Astrocyte of the hippocampus (primary cell): ENCODE measurements at regions not wholly inside any gene's neighbourhood (a gene's known extent, or its start where the extent isn't known, plus 50 kb on each side); places are given as distances from the start of the nearest gene placed in this dataset.
"Not testable (repeated sequence)": the region's sequence is repeated elsewhere in the genome, so short reads cannot be mapped to it uniquely, and the experiment has no call there.

ENCODE experiments used
- DNase-seq: peaks from one replicate; pipeline ENCODE4 v3.0.0; 2011; ENCODE audit warnings: low read depth, low spot score

DNA sequence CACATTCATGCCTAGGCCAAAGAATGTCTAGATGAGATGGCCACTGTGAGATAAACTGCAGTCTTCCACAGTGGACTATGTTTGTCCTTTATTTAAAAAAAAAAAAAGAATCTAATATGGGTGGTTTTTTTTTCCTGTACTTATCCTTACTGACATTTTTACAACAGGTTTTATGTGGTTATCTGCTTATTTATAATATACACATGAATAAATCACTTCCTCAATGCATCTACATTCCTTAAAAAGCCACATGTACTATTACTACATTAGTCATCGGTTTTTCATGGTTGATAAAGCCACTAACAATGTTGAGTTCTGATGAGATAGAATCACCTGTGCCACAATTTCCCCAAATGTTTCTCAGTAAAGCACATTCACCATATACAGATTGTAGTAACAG lies 341.3 kb upstream of the THBS1 start:
- DNase-seq, result peak; percentile 58

DNA sequence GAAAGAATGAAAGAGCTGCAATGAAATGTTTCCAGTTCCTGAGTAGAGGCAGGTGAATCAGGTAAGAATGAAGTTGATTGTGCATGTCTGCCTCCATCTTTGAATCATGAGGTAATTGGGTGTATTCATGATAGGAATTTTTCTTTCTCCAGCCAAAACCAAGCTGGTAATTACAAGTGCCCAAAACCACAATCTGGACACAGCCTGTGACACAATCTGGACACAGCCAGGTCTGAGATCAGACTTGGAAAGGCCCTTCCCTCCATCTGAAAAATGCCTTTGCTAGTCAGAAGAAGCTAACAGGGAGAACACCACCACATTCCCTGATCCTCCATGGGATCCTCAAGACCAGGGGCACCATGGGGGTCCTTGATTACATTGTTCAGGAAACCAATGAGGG lies 338.5 kb upstream of the THBS1 start:
- peak; percentile 95 for DNase-seq

DNA sequence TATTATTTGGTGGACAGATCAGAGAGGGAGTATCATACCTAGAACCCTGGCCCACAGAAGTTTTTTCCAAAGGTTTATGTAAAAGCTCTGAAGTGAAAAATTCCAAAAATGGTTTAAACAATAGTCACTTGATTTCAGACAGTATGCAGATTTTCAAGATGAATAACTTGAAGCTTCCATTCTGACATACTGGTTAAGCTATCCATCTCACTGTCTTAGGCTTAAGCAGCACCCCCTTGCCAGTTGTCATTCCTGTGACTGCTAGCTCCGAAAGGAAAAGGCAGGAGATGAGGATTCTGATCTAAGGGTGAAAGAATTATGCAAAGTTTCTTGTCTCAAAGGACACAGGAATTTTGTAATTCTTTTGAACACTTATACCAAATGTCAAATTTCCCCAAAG lies 337.5 kb upstream of the THBS1 start:
- peak; percentile 66 for DNase-seq

DNA sequence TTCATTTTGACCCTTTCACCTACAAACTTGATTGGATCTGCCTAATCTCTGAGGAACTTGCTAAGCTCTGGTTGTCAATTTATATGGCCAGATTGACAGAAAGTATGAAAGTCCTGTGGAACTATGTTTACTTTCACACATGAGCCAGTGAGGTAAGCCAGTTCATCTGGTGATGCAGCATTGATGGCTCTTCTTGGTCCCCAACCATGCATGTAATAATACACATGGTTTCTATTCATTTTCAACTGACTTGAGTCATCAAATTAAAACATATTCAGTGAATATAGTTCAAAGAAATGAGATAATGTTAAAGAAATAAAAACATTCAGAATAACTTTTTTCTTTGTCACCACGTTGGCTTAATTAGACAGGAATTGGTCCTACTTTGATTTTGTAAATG lies 336.1 kb upstream of the THBS1 start:
- no peak for DNase-seq

DNA sequence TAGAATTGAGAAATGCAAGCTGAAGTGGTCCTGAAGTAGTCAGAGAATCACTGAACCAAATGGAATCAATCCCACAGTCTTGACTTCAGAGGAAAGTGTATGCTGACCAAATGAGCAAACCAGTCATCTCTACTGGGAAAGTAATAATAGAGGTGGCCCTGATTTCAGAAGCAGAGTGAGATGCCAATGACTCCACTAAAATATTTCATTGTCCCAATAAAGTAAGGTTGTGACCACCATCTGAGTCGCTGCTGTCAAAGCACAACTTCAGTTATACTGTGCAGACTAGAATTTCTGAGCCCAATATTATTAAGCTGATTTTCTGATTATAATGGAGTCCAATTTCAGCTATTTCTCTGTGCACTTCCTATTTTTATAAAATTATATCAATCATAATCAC lies 334.4 kb upstream of the THBS1 start:
- no peak for DNase-seq

DNA sequence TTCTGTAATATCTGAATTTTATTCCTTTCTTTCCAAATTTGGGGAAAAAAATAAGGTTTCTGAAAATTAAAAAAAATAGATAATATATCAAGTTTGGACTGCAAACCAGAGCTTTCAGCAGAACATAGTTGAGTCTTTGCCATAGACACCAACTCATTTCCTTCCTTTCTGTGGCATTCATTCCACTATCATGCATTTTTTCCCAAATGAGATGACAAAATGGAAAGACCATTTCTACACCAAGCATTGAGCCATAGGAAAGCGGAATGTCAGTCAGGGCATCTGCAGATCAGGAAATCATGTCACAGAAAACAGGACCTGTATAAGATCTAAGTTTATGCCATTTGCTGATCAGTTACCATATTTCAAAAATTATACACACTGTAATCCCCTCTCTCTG lies 333.3 kb upstream of the THBS1 start:
- peak; percentile 39 for DNase-seq

DNA sequence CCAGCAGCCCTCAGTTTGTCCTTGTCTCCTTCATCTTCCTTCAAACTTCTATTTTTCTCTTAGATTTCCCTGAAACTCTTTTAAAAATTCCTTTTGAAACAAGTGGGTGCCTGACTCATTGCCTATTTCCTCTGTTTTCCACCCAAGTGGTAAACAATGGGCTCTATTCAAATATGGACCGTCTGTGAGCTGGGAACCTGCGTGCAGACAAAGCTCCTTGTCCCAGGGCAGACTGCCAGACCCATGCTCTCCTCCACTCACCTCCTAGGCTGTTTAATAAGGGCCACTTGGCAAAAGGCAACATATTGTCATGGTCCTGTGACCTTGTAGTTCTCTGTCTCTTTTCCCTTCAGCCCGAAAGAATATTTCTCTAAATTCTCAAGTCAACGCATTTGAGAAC lies 332.7 kb upstream of the THBS1 start:
- peak; percentile 93 for DNase-seq

DNA sequence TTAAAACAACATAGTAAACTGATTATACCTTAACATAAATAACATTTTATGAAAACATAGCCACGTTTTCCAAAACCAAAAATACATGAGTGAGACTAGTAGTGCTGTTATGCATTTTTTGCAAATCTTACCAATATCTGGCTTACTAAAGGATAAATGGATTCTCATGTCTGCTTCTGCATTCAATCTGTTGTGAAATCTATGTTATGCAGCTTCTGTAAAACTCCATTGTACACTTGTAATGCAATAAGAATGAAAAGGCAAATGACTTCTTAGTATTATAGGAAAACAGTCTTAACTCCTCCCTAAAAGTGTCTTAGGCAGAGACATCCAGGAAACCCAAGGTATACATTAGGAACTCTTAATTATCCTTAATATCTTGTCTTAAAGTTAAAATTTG lies 330.9 kb upstream of the THBS1 start:
- no peak for DNase-seq

DNA sequence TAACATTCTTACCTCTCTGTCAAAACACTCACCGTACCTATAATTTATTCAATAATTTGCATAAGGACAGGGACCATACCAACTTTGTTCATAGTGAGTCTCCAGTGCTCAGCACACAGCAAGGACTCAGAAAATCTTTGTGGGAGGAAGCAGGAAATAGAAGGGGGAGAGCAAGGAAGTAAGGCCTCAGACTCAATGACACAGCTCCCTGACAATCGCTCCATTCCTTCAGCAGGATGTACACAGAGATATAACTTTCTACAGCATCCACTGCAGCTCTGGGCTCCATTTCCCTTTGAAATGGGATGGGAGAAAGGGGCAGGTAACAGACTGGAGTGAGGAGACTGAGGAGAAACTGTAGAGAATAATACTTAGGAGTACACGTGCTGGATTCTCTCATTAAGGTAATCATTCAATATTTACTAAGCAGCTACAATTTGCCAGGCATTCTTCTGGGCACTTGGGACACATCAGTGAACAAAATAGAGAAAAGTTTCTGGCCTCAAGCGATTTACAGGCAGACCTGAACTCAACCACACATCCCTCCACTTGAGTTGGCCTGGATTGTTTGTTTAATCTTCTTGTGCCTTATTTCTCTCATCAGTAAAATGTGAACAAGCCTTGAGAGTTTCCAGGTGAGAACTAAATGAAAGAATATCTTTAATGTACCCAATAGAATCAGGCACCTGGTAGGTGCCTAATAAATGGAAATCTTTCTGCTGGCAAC lies 330.3 kb upstream of the THBS1 start:
- DNase-seq, result no peak

DNA sequence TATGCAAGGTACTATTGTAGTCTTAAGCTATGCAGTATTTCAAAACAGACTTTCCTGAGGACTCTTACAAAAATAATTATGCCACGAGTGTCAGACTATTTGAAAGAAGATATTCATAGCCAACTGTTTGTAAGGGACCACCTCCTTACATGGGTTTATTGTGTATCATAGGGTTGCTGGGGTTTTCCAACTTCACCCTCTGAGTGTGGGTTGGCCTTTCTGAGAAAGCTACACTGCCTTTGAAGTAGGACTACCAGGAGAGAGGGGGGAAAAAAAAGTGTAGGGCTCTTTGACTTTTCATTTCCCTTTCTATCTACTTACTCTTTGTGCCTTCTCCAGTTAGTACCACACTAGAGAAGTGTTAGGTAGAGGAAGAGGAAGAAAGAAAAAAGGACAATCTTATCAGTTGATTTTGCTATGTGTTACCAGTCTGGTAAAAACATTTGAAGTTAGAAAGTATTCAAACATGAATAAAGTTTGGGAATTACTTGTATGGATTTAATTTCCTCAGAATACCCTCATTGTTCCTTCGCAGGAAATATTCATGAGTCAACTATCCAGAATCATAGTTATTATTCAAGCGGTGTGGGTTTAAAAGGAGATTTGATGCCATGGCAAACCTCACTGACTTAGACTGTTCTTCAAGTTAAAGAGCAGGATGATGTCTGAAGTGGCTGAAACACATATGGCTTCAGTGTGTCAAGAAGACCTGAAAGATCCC lies 329.3 kb upstream of the THBS1 start:
- DNase-seq, result peak; percentile 63

DNA sequence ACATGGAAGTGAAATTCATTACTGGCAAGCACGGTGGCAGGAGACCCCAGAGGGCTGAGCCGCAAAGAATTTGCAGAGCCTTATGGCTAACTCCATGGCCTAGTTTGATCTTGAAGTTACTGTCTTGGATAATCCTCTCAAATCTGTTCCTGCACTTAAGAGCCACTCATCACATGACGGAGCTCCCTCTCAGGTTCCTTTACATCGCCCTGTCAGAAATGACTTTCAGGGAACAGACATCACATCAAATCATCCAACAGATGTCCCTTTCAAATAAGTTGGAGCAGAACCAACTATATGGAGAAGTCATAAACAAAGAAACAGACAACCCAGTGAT lies 328.8 kb upstream of the THBS1 start:
- DNase-seq, result no peak

DNA sequence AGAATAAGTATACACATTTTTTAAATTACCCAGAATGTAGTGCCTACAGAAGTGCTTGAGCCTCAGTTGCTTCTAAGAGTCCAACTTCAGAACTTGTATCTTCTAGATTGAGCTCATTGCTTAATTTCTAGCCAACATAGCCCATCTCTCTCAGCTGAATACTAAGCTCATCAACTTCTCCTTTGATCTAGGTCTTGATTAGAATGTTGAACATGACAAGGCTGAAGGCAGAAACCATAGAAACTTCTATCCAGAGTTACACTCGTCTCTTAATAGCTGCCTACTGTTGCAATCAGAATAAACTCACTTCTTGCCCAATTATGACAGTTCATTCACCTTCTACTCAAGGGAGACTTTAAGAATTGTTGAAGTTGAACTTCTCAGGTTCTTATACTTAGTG lies 327.3 kb upstream of the THBS1 start:
- no peak for DNase-seq

DNA sequence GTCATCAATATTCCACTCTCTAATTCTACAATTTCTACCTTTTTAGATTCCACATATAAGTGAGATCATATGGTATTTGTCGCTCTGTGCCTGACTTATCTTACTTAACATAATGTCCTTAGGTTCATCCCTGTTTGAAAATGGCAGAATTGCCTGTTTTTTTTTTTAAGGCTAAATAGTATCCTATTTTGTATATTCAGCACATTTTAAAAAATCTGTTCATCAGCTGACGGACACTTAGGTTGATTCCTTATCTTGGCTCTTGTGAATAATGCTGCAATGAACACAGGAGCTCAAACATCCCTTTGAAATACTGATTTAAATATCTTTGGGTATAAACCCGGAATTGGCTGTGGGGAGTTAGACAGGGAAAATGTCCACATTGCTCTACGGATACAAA lies 326.7 kb upstream of the THBS1 start:
- no peak for DNase-seq

DNA sequence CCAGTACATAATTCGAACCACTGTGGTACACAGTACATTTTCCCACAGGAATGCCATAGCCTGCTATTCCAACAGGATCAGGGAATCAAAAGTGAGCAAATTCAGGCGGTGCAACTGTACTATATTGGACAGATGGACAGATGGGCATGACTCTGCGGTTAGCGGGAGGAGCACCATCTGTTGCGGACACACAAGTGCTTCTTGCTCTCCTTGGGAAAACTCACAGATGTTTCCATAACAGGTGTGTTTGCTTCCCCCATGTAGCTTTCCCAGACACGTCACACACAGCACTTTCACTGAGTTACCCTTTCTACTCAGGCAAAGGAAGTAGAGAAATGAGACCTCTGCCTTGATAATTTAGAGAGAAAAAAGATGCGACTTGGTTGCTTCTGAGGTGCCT lies 325.1 kb upstream of the THBS1 start:
- no peak for DNase-seq

DNA sequence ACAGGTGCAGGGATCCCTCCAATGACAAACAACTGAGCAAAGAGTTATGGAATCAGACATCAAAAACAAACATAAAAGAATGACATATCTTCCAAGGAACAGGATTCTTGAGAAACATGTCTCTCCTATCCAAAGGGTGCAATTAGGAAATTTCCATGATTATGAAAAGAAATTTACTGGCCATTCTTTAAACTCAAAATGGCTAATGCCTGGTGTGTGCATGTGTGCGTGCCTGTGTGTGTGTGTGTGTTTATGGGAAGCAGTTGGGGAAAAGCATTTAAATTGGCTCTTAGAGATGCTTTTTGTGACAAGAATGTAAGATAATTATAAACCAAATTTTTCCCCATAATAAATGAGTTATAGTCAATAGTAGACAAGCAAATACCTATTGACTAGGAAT lies 320.5 kb upstream of the THBS1 start:
- no peak for DNase-seq

DNA sequence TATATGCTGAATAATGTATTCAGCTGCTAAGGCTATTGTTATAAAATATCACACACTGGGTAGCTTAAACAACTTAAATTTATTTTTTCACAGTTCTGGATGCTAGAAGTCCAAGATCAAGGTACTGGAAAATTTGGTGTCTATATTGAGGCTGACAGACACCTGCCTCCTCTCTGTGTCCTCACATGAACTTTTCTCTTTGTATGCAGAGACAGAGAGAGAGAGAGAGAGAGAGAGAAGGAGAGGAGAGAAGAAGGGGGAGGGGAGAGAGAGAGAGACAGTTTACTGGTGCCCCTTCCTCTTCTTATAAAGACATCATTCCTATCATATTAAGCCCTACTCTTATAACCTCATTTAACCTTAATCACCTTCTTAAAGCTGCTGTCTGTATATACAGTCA lies 320.1 kb upstream of the THBS1 start:
- DNase-seq, result no peak

DNA sequence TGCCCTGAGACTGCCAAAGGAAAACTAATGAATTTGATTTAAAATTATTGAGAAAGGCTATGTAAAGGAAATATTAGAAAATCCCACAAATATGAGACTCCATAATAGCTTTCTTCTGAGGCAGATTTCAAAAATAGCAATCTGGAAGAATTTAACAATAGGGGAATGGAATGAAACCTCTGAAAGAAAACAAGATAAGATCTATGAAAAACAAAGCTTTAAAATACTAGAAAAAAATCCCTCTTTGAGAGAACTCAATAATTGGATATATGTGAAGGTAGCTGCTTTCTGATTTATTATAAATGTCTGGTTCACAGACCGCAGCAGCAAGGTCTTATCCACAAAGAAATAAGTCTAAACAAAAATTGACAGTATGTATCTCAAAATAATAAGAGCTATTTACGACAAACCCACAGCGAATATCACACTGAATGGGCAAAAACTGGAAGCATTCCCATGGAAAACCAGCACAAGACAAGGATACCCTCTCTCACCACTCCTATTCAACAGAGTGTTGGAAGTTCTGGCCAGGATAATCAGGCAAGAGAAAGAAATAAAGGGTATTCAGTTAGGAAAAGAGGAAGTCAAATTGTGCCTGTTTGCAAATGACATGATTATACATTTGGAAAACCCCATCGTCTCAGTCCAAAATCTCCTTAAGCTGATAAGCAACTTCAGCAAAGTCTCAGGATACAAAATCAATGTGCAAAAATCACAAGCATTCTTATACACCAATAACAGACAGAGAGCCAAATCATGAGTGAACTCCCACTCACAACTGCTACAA lies 319.3 kb upstream of the THBS1 start:
- peak; percentile 34 for DNase-seq

DNA sequence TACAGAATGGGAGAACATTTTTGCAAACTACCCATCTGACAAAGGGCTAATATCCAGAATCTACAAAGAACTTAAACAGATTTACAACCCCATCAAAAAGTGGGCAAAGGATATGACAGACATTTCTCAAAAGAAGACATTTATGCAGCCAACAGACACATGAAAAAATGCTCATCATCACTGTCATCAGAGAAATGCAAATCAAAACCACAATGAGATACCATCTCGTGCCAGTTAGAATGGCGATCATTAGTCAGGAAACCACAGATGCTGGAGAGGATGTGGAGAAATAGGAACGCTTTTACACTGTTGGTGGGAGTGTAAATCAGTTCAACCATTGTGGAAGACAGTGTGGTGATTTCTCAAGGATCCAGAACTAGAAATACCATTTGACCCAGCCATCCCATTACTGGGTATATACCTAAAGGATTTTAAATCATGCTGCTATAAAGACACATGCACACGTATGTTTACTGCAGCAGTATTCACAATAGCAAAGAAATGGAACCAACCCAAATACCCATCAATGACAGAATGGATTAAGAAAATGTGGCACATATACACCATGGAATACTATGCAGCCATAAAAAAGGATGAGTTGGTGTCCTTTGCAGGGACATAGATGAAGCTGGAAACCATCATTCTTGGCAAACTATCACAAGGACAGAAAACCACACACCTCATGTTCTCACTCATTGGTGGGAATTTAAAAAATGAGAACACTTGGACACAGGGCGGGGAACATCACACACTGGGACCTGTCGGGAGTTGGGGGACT lies 317.7 kb upstream of the THBS1 start:
- DNase-seq, result not testable (repeated sequence)

DNA sequence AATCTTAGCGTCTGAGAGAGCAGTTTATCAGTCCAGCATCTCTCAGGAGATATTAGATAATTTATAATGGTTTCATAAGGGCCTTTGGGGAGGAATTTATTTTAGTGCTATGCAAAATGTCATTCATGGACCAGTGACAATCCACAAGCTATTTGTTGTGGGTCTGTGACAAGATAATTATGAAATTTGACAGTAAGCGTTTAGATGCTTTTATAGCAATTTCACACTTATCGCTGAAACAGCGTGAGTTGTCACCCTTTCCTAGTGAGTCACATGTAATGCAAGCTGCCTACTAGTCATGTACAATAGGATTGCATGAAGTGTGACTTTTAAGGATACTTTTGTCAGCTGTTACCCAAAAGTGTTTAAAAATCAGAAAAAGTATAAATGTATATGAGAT lies 315.6 kb upstream of the THBS1 start:
- no peak for DNase-seq

DNA sequence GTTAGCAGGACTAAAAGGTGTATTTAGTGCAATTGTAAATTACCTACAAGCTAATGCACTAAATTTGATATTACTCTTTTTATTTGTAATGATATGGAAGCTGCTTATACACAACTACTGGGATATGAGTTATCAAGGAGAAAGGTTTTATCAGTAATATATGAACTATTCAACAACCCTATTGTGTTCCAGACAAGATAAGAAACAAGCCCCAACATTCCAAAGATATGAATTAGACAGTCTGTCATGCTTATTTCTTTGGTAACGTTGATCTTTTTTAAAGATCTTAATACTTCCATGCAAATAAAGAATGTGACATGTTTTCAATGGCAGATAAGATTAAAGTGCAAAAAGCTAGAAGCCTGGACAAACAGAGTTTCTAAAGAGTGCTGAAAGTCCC lies 314.0 kb upstream of the THBS1 start:
- DNase-seq, result no peak

DNA sequence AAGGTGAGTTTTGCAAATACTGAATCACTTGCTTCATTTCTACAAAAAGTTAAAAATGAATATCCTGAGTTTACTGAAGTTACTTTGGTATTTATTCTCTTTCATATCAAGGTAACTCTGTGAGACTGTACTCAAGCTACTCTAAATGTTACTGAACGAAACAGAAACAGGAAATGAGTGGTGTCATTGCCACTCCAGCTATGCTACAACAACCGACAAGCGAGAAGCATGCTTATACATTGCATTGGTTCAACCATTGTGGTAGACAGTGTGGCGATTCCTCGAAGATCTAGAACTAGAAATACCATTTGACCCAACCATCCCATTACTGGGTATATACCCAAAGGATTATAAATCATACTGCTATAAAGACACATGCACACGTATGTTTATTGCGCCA lies 313.2 kb upstream of the THBS1 start:
- DNase-seq, result no peak

DNA sequence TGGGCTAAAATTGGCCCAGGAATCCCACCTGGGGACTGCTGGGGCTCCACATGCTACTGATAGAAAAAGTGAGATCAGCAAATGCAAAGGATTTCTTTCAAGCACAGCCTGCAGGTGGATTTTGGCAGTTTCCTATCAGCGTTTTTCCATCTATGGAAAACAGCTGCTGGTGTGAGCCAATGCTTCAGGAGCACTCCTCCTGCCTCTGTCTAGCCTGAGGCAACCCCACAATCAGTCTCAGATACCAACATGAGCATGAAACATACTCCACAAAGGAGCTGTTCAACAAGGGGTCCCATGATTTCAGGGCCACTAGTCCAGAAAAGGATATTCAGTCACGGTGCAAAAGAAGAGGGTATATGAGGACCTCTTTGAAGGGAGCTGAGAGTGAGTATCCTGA lies 311.5 kb upstream of the THBS1 start:
- no peak for DNase-seq
